PC-9 (cell line): ENCODE measurements at regions not wholly inside any gene's neighbourhood (a gene's known extent, or its start where the extent isn't known, plus 50 kb on each side); places are given as distances from the start of the nearest gene placed in this dataset.

Source experiments
- BruUV-seq: library from RNA; stranded (reverse); fragments of 400-500 nt; replicated peaks from 2 replicates; lab custom pipeline; 2021; lab: Mats Ljungman, UMichigan
- CTCF ChIA-PET: fragments of 300-600 bp; sonication (Branson Sonifier 250); formaldehyde crosslinking; loops from one replicate; lab custom pipeline; 2022; ENCODE audit warnings: antibody characterized with exemption; lab: Charles Lee
- POLR2A ChIA-PET: fragments of 300-600 bp; sonication (Branson Sonifier 250); formaldehyde crosslinking; loops from one replicate; lab custom pipeline; 2022; ENCODE audit warnings: antibody characterized with exemption; ENCODE audit not compliant: unreplicated experiment; lab: Charles Lee
- DNase-seq, 2 experiments: peaks; one replicate each; pipeline versions ENCODE4 v3.0.0 to v3.0.0-alpha.2; 2015 to 2022; ENCODE audit warnings: mixed read lengths in 1 of 2
- H2AFZ ChIP-seq: fragments of 200-600 bp; sonication (generic); 2 replicates; pipeline ENCODE4 v1.8.1; 2017; ENCODE audit warnings: antibody characterized with exemption
- H3F3A ChIP-seq: fragments of 200-600 bp; sonication (generic); 2 replicates; pipeline ENCODE4 v1.8.1; 2017; ENCODE audit warnings: antibody characterized with exemption, mild to moderate bottlenecking, low read depth; ENCODE audit not compliant: insufficient read depth
- H3K27ac ChIP-seq: fragments of 200-600 bp; sonication (generic); 2 replicates; pipeline ENCODE4 v1.6.1; 2016; ENCODE audit warnings: mixed run types
- H3K27me3 ChIP-seq: fragments of 200-600 bp; sonication (generic); 2 replicates; pipeline ENCODE4 v1.6.1; 2016; ENCODE audit warnings: low read depth, mixed run types; ENCODE audit not compliant: insufficient read depth
- H3K36me3 ChIP-seq: fragments of 200-600 bp; sonication (generic); 2 replicates; pipeline ENCODE4 v1.6.1; 2016; ENCODE audit warnings: low read depth, mixed run types
- H3K4me1 ChIP-seq: fragments of 200-600 bp; sonication (generic); replicated peaks from 2 replicates; pipeline ENCODE4 v1.6.1; 2016; ENCODE audit warnings: mixed run types; ENCODE audit not compliant: insufficient read depth
- H3K4me2 ChIP-seq: fragments of 200-600 bp; sonication (generic); 2 replicates; pipeline ENCODE4 v1.6.1; 2017; ENCODE audit warnings: mixed run types
- H3K4me3 ChIP-seq: fragments of 200-600 bp; sonication (generic); 2 replicates; pipeline ENCODE4 v1.6.1; 2016; ENCODE audit warnings: mixed run types
- H3K79me2 ChIP-seq: fragments of 200-600 bp; sonication (generic); 2 replicates; pipeline ENCODE4 v1.6.1; 2017; ENCODE audit warnings: low read depth, mixed run types
- H3K9me2 ChIP-seq: fragments of 200-600 bp; sonication (generic); 2 replicates; pipeline ENCODE4 v1.8.1; 2017; ENCODE audit warnings: mild to moderate bottlenecking; ENCODE audit not compliant: insufficient read depth
- H3K9me3 ChIP-seq: fragments of 200-600 bp; sonication (generic); 2 replicates; pipeline ENCODE4 v1.8.1; 2016; ENCODE audit warnings: low read depth; ENCODE audit not compliant: insufficient read depth
- H4K20me1 ChIP-seq: fragments of 200-600 bp; sonication (generic); 2 replicates; pipeline ENCODE4 v1.8.1; 2017; ENCODE audit not compliant: insufficient read depth
- CTCF ChIP-seq: fragments of 200-600 bp; sonication (generic); conservative IDR thresholded peaks from 2 replicates; pipeline ENCODE4 v1.6.1; 2017; ENCODE audit warnings: mixed run types, antibody characterized with exemption, mild to moderate bottlenecking, moderate library complexity
- EZH2 ChIP-seq: fragments of 200-600 bp; sonication (generic); IDR thresholded peaks from 2 replicates; pipeline ENCODE4 v1.8.0; 2017; ENCODE audit warnings: antibody characterized with exemption, low read depth
- intact Hi-C: fragments of 100-400 bp; cut with micrococcal nuclease; formaldehyde crosslinking; loops from one replicate; pipeline ENCODE4 v1.10.0; 2022; ENCODE audit not compliant: unreplicated experiment

GRCh38 chr4:125390126-125390525, 75.4 kb downstream of the FAT4 start:
- no peak for TF ChIP-seq CTCF
- Histone ChIP-seq H3K36me3 (no peaks in the 10 kb centered on the region), H4K20me1 (no peaks in the 10 kb centered on the region), H3K27ac (no peak overlapping the region), H3F3A (no peaks in the 10 kb centered on the region), H3K4me2 (no peak overlapping the region), H3K4me1 (no peaks in the 10 kb centered on the region), H3K27me3 (no peaks in the 10 kb centered on the region), H3K9me2 (0 out of 2 replicates have a peak, but pooled peaks cover 4% of the 10 kb centered on the region), H3K9me3 (no peaks in the 10 kb centered on the region), H3K4me3 (no peak overlapping the region), H2AFZ (no peak overlapping the region), H3K79me2 (no peaks in the 10 kb centered on the region)
- BruUV-seq = no TSS peak
- CTCF ChIA-PET = no interaction called here
- DNase-seq = peak in 1 of 2 experiments; percentile 6
- intact Hi-C loops = no loop called here
- POLR2A ChIA-PET = interaction anchor here (0.5 to 0.7 kb wide), 2 partner anchors 21 to 952 kb away, joined by 4 to 5 read pairs; no protein-coding TSS in a partner anchor

GRCh38 chr4:125390727-125391126, 76.0 kb downstream of the FAT4 start:
- Histone ChIP-seq H3K4me1 (no peaks in the 10 kb centered on the region), H3K79me2 (no peaks in the 10 kb centered on the region), H2AFZ (no peak overlapping the region), H4K20me1 (no peaks in the 10 kb centered on the region), H3F3A (no peaks in the 10 kb centered on the region), H3K4me3 (no peak overlapping the region), H3K9me2 (0 out of 2 replicates have a peak, but pooled peaks cover 4% of the 10 kb centered on the region), H3K27me3 (no peaks in the 10 kb centered on the region), H3K27ac (no peak overlapping the region), H3K36me3 (no peaks in the 10 kb centered on the region), H3K4me2 (no peak overlapping the region), H3K9me3 (no peaks in the 10 kb centered on the region)
- no peak for DNase-seq
- intact Hi-C loops = no loop called here
- TF ChIP-seq EZH2 (no peak), CTCF (no peak)
- no TSS peak for BruUV-seq
- POLR2A ChIA-PET = interaction anchor here (0.5 to 0.7 kb wide), 2 partner anchors 20 to 953 kb away, joined by 4 to 5 read pairs; no protein-coding TSS in a partner anchor
- CTCF ChIA-PET = no interaction called here

DNA sequence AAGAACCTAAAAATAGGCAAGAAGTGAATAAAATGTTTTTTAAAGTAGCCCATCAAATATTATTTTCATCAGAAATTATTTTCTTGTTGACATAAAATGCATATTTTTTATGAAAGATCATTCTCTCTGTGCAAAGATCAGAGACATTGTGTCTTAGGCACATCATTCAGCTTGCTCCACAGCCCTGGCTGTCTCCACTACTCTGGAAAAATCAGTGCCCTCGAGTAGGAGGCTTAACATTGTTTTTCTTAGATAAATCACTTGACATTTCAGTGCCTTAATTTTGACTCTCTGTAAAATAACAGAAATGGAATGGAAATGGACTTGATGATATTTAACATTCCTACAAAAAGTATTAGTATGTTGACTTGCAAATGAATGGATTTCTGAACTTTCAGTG, 77.9 kb downstream of the FAT4 start:
- Histone ChIP-seq H2AFZ (no peak overlapping the region; the same call in 1 of the 2 replicates), H3F3A (no peaks in the 10 kb centered on the region), H3K9me3 (no peaks in the 10 kb centered on the region), H3K79me2 (no peaks in the 10 kb centered on the region), H3K4me1 (no peaks in the 10 kb centered on the region), H3K4me2 (no peak overlapping the region), H4K20me1 (no peaks in the 10 kb centered on the region), H3K4me3 (no peak overlapping the region), H3K27ac (no peak overlapping the region), H3K9me2 (0 out of 2 replicates have a peak, but pooled peaks cover 4% of the 10 kb centered on the region), H3K36me3 (no peaks in the 10 kb centered on the region), H3K27me3 (no peaks in the 10 kb centered on the region)
- DNase-seq = no peak
- POLR2A ChIA-PET = no interaction called here
- BruUV-seq = no TSS peak
- CTCF ChIA-PET = no interaction called here
- TF ChIP-seq EZH2 = no peak
- no peak for TF ChIP-seq CTCF
- intact Hi-C loops = no loop called here
